ENCODE measurements at regions not wholly inside any gene's neighbourhood (a gene's known extent, or its start where the extent isn't known, plus 50 kb on each side); places are given as distances from the start of the nearest gene placed in this dataset.

GRCh38 chrY:15510288-15510687 is 986.0 kb downstream of the NLGN4Y start:
- no peak for DNase-seq (ENCODE audit: low read depth)

- no peak for DNase-seq (ENCODE audit: low read depth)
Observed at GRCh38 chrY:15510984-15511650, 986.8 kb downstream of the NLGN4Y start.

- no peak for DNase-seq (ENCODE audit: low read depth)
Observed at GRCh38 chrY:15535131-15535530, 1010.8 kb downstream of the NLGN4Y start.

- no peak for DNase-seq (ENCODE audit: low read depth)
Observed at GRCh38 chrY:15535784-15536511, 1011.6 kb downstream of the NLGN4Y start.

- no peak for DNase-seq (ENCODE audit: low read depth)
Observed at GRCh38 chrY:15540516-15540915, 1016.2 kb downstream of the NLGN4Y start.

GRCh38 chrY:15546177-15546754 is 1021.9 kb downstream of the NLGN4Y start:
- no peak for DNase-seq (ENCODE audit: low read depth)

- no peak for DNase-seq (ENCODE audit: low read depth)
Observed at GRCh38 chrY:15552074-15552473, 1027.7 kb downstream of the NLGN4Y start.

GRCh38 chrY:15554991-15555390 is 1030.7 kb downstream of the NLGN4Y start:
- no peak for DNase-seq (ENCODE audit: low read depth)

GRCh38 chrY:15559169-15559568 is 1034.8 kb downstream of the NLGN4Y start:
- DNase-seq (ENCODE audit: low read depth): no peak

- no peak for DNase-seq (ENCODE audit: low read depth)
Observed at GRCh38 chrY:15560840-15561239, 1036.5 kb downstream of the NLGN4Y start.

- DNase-seq (ENCODE audit: low read depth): no peak
Observed at GRCh38 chrY:15561501-15562289, 1037.4 kb downstream of the NLGN4Y start.

GRCh38 chrY:15577886-15578285 is 1053.6 kb downstream of the NLGN4Y start:
- DNase-seq (ENCODE audit: low read depth): no peak

GRCh38 chrY:15578761-15579160 is 1054.4 kb downstream of the NLGN4Y start:
- no peak for DNase-seq (ENCODE audit: low read depth)

- no peak for DNase-seq (ENCODE audit: low read depth)
Observed at GRCh38 chrY:15579245-15579644, 1054.9 kb downstream of the NLGN4Y start.

GRCh38 chrY:15583111-15583510 is 1058.8 kb downstream of the NLGN4Y start:
- DNase-seq (ENCODE audit: low read depth): no peak

GRCh38 chrY:15592957-15593356 is 1068.6 kb downstream of the NLGN4Y start:
- no peak for DNase-seq (ENCODE audit: low read depth)

- no peak for DNase-seq (ENCODE audit: low read depth)
Observed at GRCh38 chrY:15593476-15594160, 1069.3 kb downstream of the NLGN4Y start.

- no peak for DNase-seq (ENCODE audit: low read depth)
Observed at GRCh38 chrY:15594179-15594578, 1069.8 kb downstream of the NLGN4Y start.

GRCh38 chrY:15600565-15600964 is 1076.2 kb downstream of the NLGN4Y start:
- DNase-seq (ENCODE audit: low read depth): no peak

GRCh38 chrY:15624370-15624769 is 1100.0 kb downstream of the NLGN4Y start:
- DNase-seq (ENCODE audit: low read depth): no peak

GRCh38 chrY:15624928-15625327 is 1100.6 kb downstream of the NLGN4Y start:
- no peak for DNase-seq (ENCODE audit: low read depth)

GRCh38 chrY:15648198-15648597 is 1123.9 kb downstream of the NLGN4Y start:
- DNase-seq (ENCODE audit: low read depth): no peak

Measured in CMK (cell line).